ENCODE measurements at regions not wholly inside any gene's neighbourhood (a gene's known extent, or its start where the extent isn't known, plus 50 kb on each side); places are given as distances from the start of the nearest gene placed in this dataset.
"Not testable (repeated sequence)": the region's sequence is repeated elsewhere in the genome, so short reads cannot be mapped to it uniquely, and the experiment has no call there.

- H3K27ac ChIP-seq; DNase-seq (ENCODE audit: low spot score); H3K4me3 ChIP-seq: not testable (repeated sequence)
Observed at GRCh38 chr2:87295135-87295534, 273.5 kb upstream of the PLGLB1 start.

GRCh38 chr2:87301349-87301748 is 279.7 kb upstream of the PLGLB1 start:
- H3K27ac ChIP-seq; H3K4me3 ChIP-seq; DNase-seq (ENCODE audit: low spot score): not testable (repeated sequence)

- not testable (repeated sequence) for H3K27ac ChIP-seq; H3K4me3 ChIP-seq; DNase-seq (ENCODE audit: low spot score)
Observed at GRCh38 chr2:87301871-87302270, 280.2 kb upstream of the PLGLB1 start.

- DNase-seq (ENCODE audit: low spot score); H3K27ac ChIP-seq; H3K4me3 ChIP-seq: not testable (repeated sequence)
Observed at GRCh38 chr2:87308621-87309020, 287.0 kb upstream of the PLGLB1 start.

- not testable (repeated sequence) for DNase-seq (ENCODE audit: low spot score); H3K4me3 ChIP-seq; H3K27ac ChIP-seq
Observed at GRCh38 chr2:87309785-87310184, 288.1 kb upstream of the PLGLB1 start.

- not testable (repeated sequence) for H3K4me3 ChIP-seq; H3K27ac ChIP-seq; DNase-seq (ENCODE audit: low spot score)
Observed at GRCh38 chr2:87311896-87312441, 290.3 kb upstream of the PLGLB1 start.

GRCh38 chr2:87314622-87315021 is 293.0 kb upstream of the PLGLB1 start:
- H3K4me3 ChIP-seq; H3K27ac ChIP-seq; DNase-seq (ENCODE audit: low spot score): not testable (repeated sequence)

- H3K27ac ChIP-seq; DNase-seq (ENCODE audit: low spot score); H3K4me3 ChIP-seq: not testable (repeated sequence)
Observed at GRCh38 chr2:87315183-87315902, 293.7 kb upstream of the PLGLB1 start.

- DNase-seq (ENCODE audit: low spot score); H3K4me3 ChIP-seq; H3K27ac ChIP-seq: not testable (repeated sequence)
Observed at GRCh38 chr2:87317193-87317592, 295.5 kb upstream of the PLGLB1 start.

GRCh38 chr2:87318814-87319491 is 297.3 kb upstream of the PLGLB1 start:
- H3K4me3 ChIP-seq; H3K27ac ChIP-seq; DNase-seq (ENCODE audit: low spot score): not testable (repeated sequence)

- not testable (repeated sequence) for H3K4me3 ChIP-seq; H3K27ac ChIP-seq; DNase-seq (ENCODE audit: low spot score)
Observed at GRCh38 chr2:87319705-87320104, 298.1 kb upstream of the PLGLB1 start.

GRCh38 chr2:87321201-87321600 is 299.6 kb upstream of the PLGLB1 start:
- H3K27ac ChIP-seq; H3K4me3 ChIP-seq; DNase-seq (ENCODE audit: low spot score): not testable (repeated sequence)

GRCh38 chr2:87324335-87325041 is 302.8 kb upstream of the PLGLB1 start:
- not testable (repeated sequence) for H3K4me3 ChIP-seq; DNase-seq (ENCODE audit: low spot score); H3K27ac ChIP-seq

- not testable (repeated sequence) for H3K4me3 ChIP-seq; DNase-seq (ENCODE audit: low spot score); H3K27ac ChIP-seq
Observed at GRCh38 chr2:87325042-87325910, 303.6 kb upstream of the PLGLB1 start.

GRCh38 chr2:87325911-87326294 is 304.3 kb upstream of the PLGLB1 start:
- DNase-seq (ENCODE audit: low spot score); H3K4me3 ChIP-seq; H3K27ac ChIP-seq: not testable (repeated sequence)

GRCh38 chr2:87326754-87327153 is 305.1 kb upstream of the PLGLB1 start:
- H3K27ac ChIP-seq; DNase-seq (ENCODE audit: low spot score): not testable (repeated sequence)

GRCh38 chr2:87327648-87328371 is 306.2 kb upstream of the PLGLB1 start:
- H3K27ac ChIP-seq; H3K4me3 ChIP-seq; DNase-seq (ENCODE audit: low spot score): not testable (repeated sequence)

More at GRCh38 chr2:87326754-87327153, 305.1 kb upstream of the PLGLB1 start:
- not testable (repeated sequence) for H3K4me3 ChIP-seq

GRCh38 chr2:87329529-87329928 is 307.9 kb upstream of the PLGLB1 start:
- H3K4me3 ChIP-seq, H3K27ac ChIP-seq: not testable (repeated sequence)

More at GRCh38 chr2:87329529-87329928, 307.9 kb upstream of the PLGLB1 start:
- DNase-seq (ENCODE audit: low spot score) = not testable (repeated sequence)
